Neutrophil (primary cell): ENCODE measurements at regions not wholly inside any gene's neighbourhood (a gene's known extent, or its start where the extent isn't known, plus 50 kb on each side); places are given as distances from the start of the nearest gene placed in this dataset.

Experiments used
- H3K27ac ChIP-seq: fragments of 200-600 bp; sonication (generic); 2 replicates; pipeline ENCODE4 v1.5.1; 2016; ENCODE audit warnings: mild to moderate bottlenecking, moderate library complexity
- H3K27me3 ChIP-seq: fragments of 200-600 bp; sonication (generic); 2 replicates; pipeline ENCODE4 v1.6.0; 2016; ENCODE audit warnings: mild to moderate bottlenecking
- H3K36me3 ChIP-seq: fragments of 200-600 bp; sonication (generic); 2 replicates; pipeline ENCODE4 v1.5.1; 2017
- H3K4me1 ChIP-seq, 2 experiments: fragments of 200-600 bp in 1 of 2; sonication (generic) in 1 of 2; 1 replicate in 1 of 2; 2 replicates in 1 of 2; pipeline versions ENCODE4 v1.5.1 to v1.6.1; 2013 to 2016; ENCODE audit warnings: low read depth in 1 of 2, low read length in 1 of 2, mild to moderate bottlenecking in 1 of 2, moderate library complexity in 1 of 2; ENCODE audit not compliant: control insufficient read depth in 1 of 2, insufficient read depth in 1 of 2
- H3K4me3 ChIP-seq, 2 experiments: fragments of 200-600 bp in 1 of 2; sonication (generic) in 1 of 2; 1 replicate in 1 of 2; 2 replicates in 1 of 2; pipeline ENCODE4 v1.5.1; 2013 to 2016; ENCODE audit warnings: low read depth in 1 of 2, low read length in 1 of 2, mild to moderate bottlenecking in 1 of 2, moderate library complexity in 1 of 2
- H3K9me3 ChIP-seq: fragments of 200-600 bp; sonication (generic); 2 replicates; pipeline ENCODE4 v1.5.1; 2016
- TF ChIP-seq, protein P1 (sequence below): fragments of 200-600 bp; sonication (generic); IDR thresholded peaks from 2 replicates; pipeline ENCODE4 v1.5.1; 2016; ENCODE audit warnings: antibody characterized with exemption

DNA sequence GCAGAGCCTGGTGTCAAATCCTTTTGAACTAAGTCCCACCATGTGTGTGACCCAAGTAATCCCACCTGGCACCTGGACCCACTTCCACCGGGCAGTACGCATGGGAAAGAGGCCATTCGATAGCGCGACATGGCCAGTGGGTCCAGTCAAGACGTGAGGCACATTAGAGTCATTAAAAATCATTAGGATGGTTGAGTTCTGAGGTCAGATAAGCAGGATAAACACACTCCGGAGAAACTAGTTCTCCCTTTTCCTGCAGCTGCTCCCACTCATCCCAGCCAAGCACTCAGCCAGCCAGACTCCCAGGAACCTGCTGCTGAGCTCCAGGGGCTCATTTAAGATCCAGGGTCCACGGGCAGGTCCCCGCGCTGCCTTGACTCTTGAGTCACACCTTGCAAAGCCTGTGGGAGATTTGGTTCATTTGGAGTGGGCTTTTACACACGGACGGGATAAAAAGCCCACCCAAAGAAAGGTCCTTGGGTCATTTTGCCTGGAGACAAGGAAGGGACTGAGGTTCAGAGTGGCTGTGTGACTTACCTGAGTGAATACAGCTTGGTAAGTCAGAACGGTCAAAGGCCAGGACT, 313.9 kb downstream of the BCL11B start:
- no peak overlapping the region for H3K27ac ChIP-seq
- H3K4me3 ChIP-seq: no peak overlapping the region
- TF ChIP-seq, protein P1, sequence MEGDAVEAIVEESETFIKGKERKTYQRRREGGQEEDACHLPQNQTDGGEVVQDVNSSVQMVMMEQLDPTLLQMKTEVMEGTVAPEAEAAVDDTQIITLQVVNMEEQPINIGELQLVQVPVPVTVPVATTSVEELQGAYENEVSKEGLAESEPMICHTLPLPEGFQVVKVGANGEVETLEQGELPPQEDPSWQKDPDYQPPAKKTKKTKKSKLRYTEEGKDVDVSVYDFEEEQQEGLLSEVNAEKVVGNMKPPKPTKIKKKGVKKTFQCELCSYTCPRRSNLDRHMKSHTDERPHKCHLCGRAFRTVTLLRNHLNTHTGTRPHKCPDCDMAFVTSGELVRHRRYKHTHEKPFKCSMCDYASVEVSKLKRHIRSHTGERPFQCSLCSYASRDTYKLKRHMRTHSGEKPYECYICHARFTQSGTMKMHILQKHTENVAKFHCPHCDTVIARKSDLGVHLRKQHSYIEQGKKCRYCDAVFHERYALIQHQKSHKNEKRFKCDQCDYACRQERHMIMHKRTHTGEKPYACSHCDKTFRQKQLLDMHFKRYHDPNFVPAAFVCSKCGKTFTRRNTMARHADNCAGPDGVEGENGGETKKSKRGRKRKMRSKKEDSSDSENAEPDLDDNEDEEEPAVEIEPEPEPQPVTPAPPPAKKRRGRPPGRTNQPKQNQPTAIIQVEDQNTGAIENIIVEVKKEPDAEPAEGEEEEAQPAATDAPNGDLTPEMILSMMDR: no peak
- H3K9me3 ChIP-seq: no peaks in the 10 kb centered on the region
- no peaks in the 10 kb centered on the region for H3K36me3 ChIP-seq
- no peaks in the 10 kb centered on the region for H3K27me3 ChIP-seq
- H3K4me1 ChIP-seq: peaks cover 0 to 16% of the 10 kb centered on the region in 2 experiments

DNA sequence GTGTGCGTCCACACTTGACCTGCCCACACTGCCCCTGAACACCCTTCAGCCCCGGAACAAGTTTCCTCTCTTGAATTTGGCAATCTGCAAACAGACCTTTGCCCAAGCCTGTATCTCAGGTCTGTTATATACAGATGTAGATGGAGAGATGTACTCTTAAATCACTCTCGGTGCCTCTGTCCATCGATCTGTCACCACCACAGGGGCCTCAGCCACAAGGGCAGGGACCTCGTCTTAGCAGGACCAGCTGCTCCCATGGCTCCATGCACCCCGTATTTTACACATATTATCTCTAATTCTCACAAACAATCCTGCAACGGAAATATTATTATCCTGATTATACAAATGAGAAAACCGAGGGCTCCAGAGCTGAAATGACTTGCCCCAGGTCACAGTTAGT, 313.4 kb downstream of the BCL11B start:
- Histone ChIP-seq H3K36me3 (no peaks in the 10 kb centered on the region), H3K27ac (no peak overlapping the region), H3K4me1 (peaks cover 0 to 16% of the 10 kb centered on the region in 2 experiments), H3K4me3 (no peak overlapping the region), H3K27me3 (no peaks in the 10 kb centered on the region), H3K9me3 (no peaks in the 10 kb centered on the region)
- TF ChIP-seq, protein P1: no peak

DNA sequence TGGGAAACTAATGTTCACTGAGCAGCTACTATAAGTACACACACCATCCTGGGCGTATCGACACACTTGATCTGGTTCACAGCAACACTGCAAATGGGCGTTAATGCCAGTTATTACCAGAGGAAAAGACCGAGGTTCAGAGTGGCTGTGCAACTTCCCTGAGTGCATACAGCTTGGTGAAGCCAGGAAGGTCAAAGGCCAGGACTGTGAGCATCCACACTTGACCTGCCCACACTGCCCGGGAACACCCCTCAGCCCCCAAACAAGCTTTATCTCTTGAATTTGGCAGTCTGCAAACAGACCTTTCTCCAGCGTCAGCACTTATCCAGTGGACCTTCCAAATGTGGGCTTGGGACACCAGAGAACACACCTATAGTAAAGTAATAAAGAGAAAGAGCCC, 312.6 kb downstream of the BCL11B start:
- no peak overlapping the region for H3K4me3 ChIP-seq
- H3K27me3 ChIP-seq: no peaks in the 10 kb centered on the region
- no peak overlapping the region for H3K27ac ChIP-seq
- H3K9me3 ChIP-seq: no peaks in the 10 kb centered on the region
- peaks cover 0 to 10% of the 10 kb centered on the region in 2 experiments for H3K4me1 ChIP-seq
- TF ChIP-seq, protein P1: no peak
- H3K36me3 ChIP-seq: no peaks in the 10 kb centered on the region

DNA sequence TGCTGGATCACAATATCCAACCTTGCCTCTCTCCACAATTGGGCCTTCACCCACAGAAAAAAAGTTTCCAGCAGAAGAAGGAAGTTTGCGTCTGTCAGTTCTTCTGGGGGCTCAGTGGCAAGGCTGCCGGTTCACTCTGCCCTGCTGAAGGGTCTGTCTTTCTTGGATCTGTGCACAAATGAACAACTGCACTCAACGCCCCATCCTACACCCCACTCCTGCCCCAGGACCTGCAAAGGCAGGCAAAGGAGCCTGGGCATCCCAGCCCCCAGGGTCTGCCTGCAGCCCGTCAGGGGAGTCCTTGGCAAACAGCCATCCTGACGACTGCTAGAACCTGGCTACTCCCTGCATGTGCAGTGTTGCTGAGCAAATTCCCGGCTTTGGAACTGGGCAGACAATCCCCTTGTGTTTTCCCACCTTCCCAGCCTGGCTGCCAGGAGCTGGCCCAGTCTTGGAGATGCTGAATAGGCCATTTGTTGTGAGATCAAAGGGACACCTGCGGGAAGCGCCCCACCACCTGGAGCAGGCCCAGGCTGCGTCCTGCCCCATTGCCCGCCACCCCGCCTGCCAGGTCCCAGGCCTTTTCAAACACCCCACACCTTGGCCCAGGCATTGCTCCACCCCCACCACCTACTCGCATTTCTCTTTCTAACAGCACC, 311.9 kb downstream of the BCL11B start:
- TF ChIP-seq, protein P1: no peak

DNA sequence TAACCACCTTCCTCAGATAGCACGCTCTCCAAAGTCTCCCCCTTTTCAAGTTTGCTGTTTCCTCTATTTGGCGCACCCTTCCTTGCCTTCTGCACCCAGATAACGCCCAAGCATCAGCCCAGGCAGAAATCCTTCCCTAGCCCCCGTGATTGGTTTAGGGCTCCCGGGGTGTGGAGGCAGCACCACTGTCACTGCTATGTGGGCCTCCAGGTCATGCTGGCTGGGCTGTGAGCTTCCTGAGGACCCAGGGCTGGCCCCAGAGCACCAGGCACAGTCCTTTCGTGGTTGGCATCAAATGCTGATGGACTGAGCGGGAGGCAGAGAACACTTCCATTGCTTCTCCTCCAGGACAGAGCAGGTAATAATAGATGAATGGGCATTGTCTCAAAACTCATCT, 311.4 kb downstream of the BCL11B start:
- Histone ChIP-seq H3K27me3 (no peaks in the 10 kb centered on the region), H3K27ac (no peak overlapping the region), H3K36me3 (no peaks in the 10 kb centered on the region), H3K9me3 (no peaks in the 10 kb centered on the region), H3K4me1 (peaks cover 0 to 10% of the 10 kb centered on the region in 2 experiments), H3K4me3 (no peak overlapping the region)
- TF ChIP-seq, protein P1: no peak

More for the DNA sequence above, 311.9 kb downstream of the BCL11B start:
- Histone ChIP-seq H3K27me3 (no peaks in the 10 kb centered on the region), H3K36me3 (no peaks in the 10 kb centered on the region), H3K4me3 (no peak overlapping the region), H3K9me3 (no peaks in the 10 kb centered on the region), H3K27ac (no peak overlapping the region), H3K4me1 (peaks cover 0 to 10% of the 10 kb centered on the region in 2 experiments)
